ENCODE measurements at regions not wholly inside any gene's neighbourhood (a gene's known extent, or its start where the extent isn't known, plus 50 kb on each side); places are given as distances from the start of the nearest gene placed in this dataset.

GRCh38 chr22:27667121-27667843, 134.3 kb downstream of the MN1 start:
- ATAC-seq: no peak
- TF ChIP-seq OSR1 (CRISPR knock-in tag; IDR thresholded peaks at IDR 0.05) (no peak), ZFP30 (CRISPR knock-in tag; IDR thresholded peaks at IDR 0.05) (no peak), CSDC2 (CRISPR knock-in tag; IDR thresholded peaks at IDR 0.05) (no peak), ISL1 (CRISPR knock-in tag; IDR thresholded peaks at IDR 0.05) (no peak), ZNF565 (CRISPR knock-in tag; conservative IDR thresholded peaks at IDR 0.05; ENCODE audit: low read depth) (no peak), ZNF8 (CRISPR knock-in tag; IDR thresholded peaks at IDR 0.05) (no peak), POU6F1 (CRISPR knock-in tag; IDR thresholded peaks at IDR 0.05; ENCODE audit: borderline replicate concordance, low read depth) (no peak), ESRRG (CRISPR knock-in tag; IDR thresholded peaks at IDR 0.05) (no peak), CREB5 (CRISPR knock-in tag; IDR thresholded peaks at IDR 0.05; ENCODE audit: low read depth) (no peak), TSHZ2 (CRISPR knock-in tag; IDR thresholded peaks at IDR 0.05) (no peak), ZNF70 (CRISPR knock-in tag; IDR thresholded peaks at IDR 0.05) (no peak)

GRCh38 chr22:27668828-27669797, 132.4 kb downstream of the MN1 start:
- no peak for TF ChIP-seq TSHZ2 (CRISPR knock-in tag; IDR thresholded peaks at IDR 0.05)
- TF ChIP-seq GLIS3 (CRISPR knock-in tag; IDR thresholded peaks at IDR 0.05): no peak
- no peak for TF ChIP-seq ZFP30 (CRISPR knock-in tag; IDR thresholded peaks at IDR 0.05)
- no peak for TF ChIP-seq ZFP3 (CRISPR knock-in tag; IDR thresholded peaks at IDR 0.05)
- TF ChIP-seq TOX (CRISPR knock-in tag; IDR thresholded peaks at IDR 0.05; ENCODE audit: borderline replicate concordance): no peak
- ATAC-seq: peak; percentile 81

- no peak for ATAC-seq
- TF ChIP-seq BACH2 (CRISPR knock-in tag; IDR thresholded peaks at IDR 0.05; ENCODE audit: borderline replicate concordance) (no peak), ZFP3 (CRISPR knock-in tag; IDR thresholded peaks at IDR 0.05) (no peak), TCF4 (CRISPR knock-in tag; IDR thresholded peaks at IDR 0.05; ENCODE audit: borderline replicate concordance) (no peak), OSR1 (CRISPR knock-in tag; IDR thresholded peaks at IDR 0.05) (no peak), ISL1 (CRISPR knock-in tag; IDR thresholded peaks at IDR 0.05) (no peak), SNAI2 (CRISPR knock-in tag; IDR thresholded peaks at IDR 0.05) (no peak), ZNF70 (CRISPR knock-in tag; IDR thresholded peaks at IDR 0.05) (no peak), CSRNP3 (CRISPR knock-in tag; IDR thresholded peaks at IDR 0.05) (no peak), CREB5 (CRISPR knock-in tag; IDR thresholded peaks at IDR 0.05; ENCODE audit: low read depth) (no peak), POU6F1 (CRISPR knock-in tag; IDR thresholded peaks at IDR 0.05; ENCODE audit: borderline replicate concordance, low read depth) (no peak), CSDC2 (CRISPR knock-in tag; IDR thresholded peaks at IDR 0.05) (no peak), ZNF565 (CRISPR knock-in tag; conservative IDR thresholded peaks at IDR 0.05; ENCODE audit: low read depth) (no peak)
Observed at GRCh38 chr22:27669798-27670599, 131.6 kb downstream of the MN1 start.
